ENCODE measurements at regions not wholly inside any gene's neighbourhood (a gene's known extent, or its start where the extent isn't known, plus 50 kb on each side); places are given as distances from the start of the nearest gene placed in this dataset.
A peak's percentile ranks its signal among the peaks of the same experiment; 100 is the strongest.
"Not testable (repeated sequence)": the region's sequence is repeated elsewhere in the genome, so short reads cannot be mapped to it uniquely, and the experiment has no call there.

GRCh38 chr5:87188391-87188790 is 79.3 kb upstream of the RASA1 start:
- no peak overlapping the region for H3K27ac ChIP-seq
- H3K4me1 ChIP-seq: peaks cover 6% of the 10 kb centered on the region; the same call in 1 of the 2 replicates
- no peak overlapping the region for H3K4me3 ChIP-seq
- peak in 1 of 2 experiments; percentile 36 for DNase-seq
- H3K36me3 ChIP-seq: no peaks in the 10 kb centered on the region
- no peaks in the 10 kb centered on the region for H3K27me3 ChIP-seq
- H3K9me3 ChIP-seq (replicated peaks): no peaks in the 10 kb centered on the region

DNA sequence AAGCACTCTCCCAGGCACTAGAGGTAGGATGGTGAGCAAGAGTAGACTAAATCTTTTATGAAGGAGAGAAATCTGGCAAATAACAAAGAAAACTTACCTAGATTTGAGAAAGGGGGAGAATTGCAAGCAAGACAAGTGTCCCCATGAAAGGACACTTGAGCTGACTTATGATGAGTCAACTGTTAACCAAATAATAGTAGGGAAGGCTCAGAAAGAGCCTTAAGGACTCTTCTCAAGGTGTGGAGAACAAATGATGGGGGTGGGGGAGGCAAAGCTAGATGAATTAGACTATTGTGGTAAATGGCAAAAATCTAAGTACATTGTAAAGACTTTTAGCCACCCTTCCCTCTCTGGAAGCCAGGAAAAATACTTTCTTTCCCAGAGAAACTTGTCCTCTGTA is 77.6 kb upstream of the RASA1 start:
- no peaks in the 10 kb centered on the region for H3K27me3 ChIP-seq
- H3K27ac ChIP-seq: no peak overlapping the region
- no peaks in the 10 kb centered on the region for H3K9me3 ChIP-seq (replicated peaks)
- no peak overlapping the region for H3K4me3 ChIP-seq
- H3K36me3 ChIP-seq: no peaks in the 10 kb centered on the region
- peaks cover 6% of the 10 kb centered on the region; the same call in 1 of the 2 replicates for H3K4me1 ChIP-seq
- DNase-seq: no peak

GRCh38 chr5:87190687-87191086 is 77.0 kb upstream of the RASA1 start:
- DNase-seq: no peak
- Histone ChIP-seq H3K36me3 (no peaks in the 10 kb centered on the region), H3K4me1 (peaks cover 6% of the 10 kb centered on the region; the same call in 1 of the 2 replicates), H3K9me3 (replicated peaks) (no peaks in the 10 kb centered on the region), H3K4me3 (no peak overlapping the region), H3K27me3 (no peaks in the 10 kb centered on the region), H3K27ac (no peak overlapping the region)

GRCh38 chr5:87191645-87192044 is 76.0 kb upstream of the RASA1 start:
- no peak for DNase-seq
- no peaks in the 10 kb centered on the region for H3K27me3 ChIP-seq
- H3K27ac ChIP-seq: no peak overlapping the region
- no peaks in the 10 kb centered on the region for H3K36me3 ChIP-seq
- H3K9me3 ChIP-seq (replicated peaks): no peaks in the 10 kb centered on the region
- peaks cover 6% of the 10 kb centered on the region; the same call in 1 of the 2 replicates for H3K4me1 ChIP-seq
- no peak overlapping the region for H3K4me3 ChIP-seq

- Histone ChIP-seq H3K9me3 (replicated peaks) (no peaks in the 10 kb centered on the region; the same call in 1 of the 2 replicates), H3K4me1 (no peaks in the 10 kb centered on the region), H3K36me3 (no peaks in the 10 kb centered on the region), H3K27me3 (no peaks in the 10 kb centered on the region), H3K4me3 (no peak overlapping the region), H3K27ac (no peak overlapping the region)
- no peak for DNase-seq
Measured at GRCh38 chr5:87195104-87195591, 72.5 kb upstream of the RASA1 start.

GRCh38 chr5:87195616-87196015 is 72.1 kb upstream of the RASA1 start:
- Histone ChIP-seq H3K27me3 (no peaks in the 10 kb centered on the region), H3K9me3 (replicated peaks) (no peaks in the 10 kb centered on the region; the same call in 1 of the 2 replicates), H3K4me3 (no peak overlapping the region), H3K27ac (no peak overlapping the region), H3K4me1 (no peaks in the 10 kb centered on the region), H3K36me3 (no peaks in the 10 kb centered on the region)
- DNase-seq: no peak

DNA sequence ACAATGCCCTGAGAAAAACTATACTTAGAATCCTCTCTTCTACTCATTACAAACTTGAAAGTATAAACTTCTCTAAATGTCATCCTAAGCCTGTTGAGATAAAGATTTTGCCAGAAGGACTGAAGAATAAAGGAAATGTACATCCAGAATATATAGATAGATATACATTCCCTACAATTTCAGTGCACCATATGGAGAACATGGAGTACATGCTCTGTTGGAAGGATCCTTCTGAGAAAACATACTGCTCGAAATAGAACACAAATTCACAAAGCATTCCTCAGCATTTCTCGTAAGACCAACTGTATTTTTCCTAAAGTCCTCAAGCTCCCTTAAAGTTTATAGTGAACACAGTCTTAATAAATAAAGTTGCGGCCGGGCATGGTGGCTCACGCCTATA is 69.7 kb upstream of the RASA1 start:
- Histone ChIP-seq H3K4me1 (no peaks in the 10 kb centered on the region), H3K4me3 (no peak overlapping the region), H3K9me3 (replicated peaks) (no peaks in the 10 kb centered on the region; the same call in 1 of the 2 replicates), H3K27me3 (no peaks in the 10 kb centered on the region), H3K27ac (no peak overlapping the region), H3K36me3 (no peaks in the 10 kb centered on the region)
- no peak for DNase-seq

GRCh38 chr5:87199246-87199645 is 68.4 kb upstream of the RASA1 start:
- H3K9me3 ChIP-seq (replicated peaks): not testable (repeated sequence)

GRCh38 chr5:87199704-87200103 is 68.0 kb upstream of the RASA1 start:
- H3K27ac ChIP-seq; H3K9me3 ChIP-seq (replicated peaks): not testable (repeated sequence)

More at GRCh38 chr5:87199246-87199645, 68.4 kb upstream of the RASA1 start:
- not testable (repeated sequence) for H3K4me3 ChIP-seq, DNase-seq, H3K27ac ChIP-seq, H3K27me3 ChIP-seq, H3K4me1 ChIP-seq, H3K36me3 ChIP-seq

GRCh38 chr5:87210076-87210475 is 57.6 kb upstream of the RASA1 start:
- Histone ChIP-seq H3K4me1 (peaks cover 3% of the 10 kb centered on the region; the same call in 1 of the 2 replicates), H3K27ac (no peak overlapping the region), H3K4me3 (no peak overlapping the region), H3K9me3 (replicated peaks) (no peaks in the 10 kb centered on the region), H3K27me3 (peaks cover 2% of the 10 kb centered on the region; the same call in 1 of the 2 replicates), H3K36me3 (no peaks in the 10 kb centered on the region)
- DNase-seq: no peak

More at GRCh38 chr5:87199704-87200103, 68.0 kb upstream of the RASA1 start:
- not testable (repeated sequence) for H3K4me1 ChIP-seq, H3K36me3 ChIP-seq, H3K4me3 ChIP-seq, DNase-seq, H3K27me3 ChIP-seq

DNA sequence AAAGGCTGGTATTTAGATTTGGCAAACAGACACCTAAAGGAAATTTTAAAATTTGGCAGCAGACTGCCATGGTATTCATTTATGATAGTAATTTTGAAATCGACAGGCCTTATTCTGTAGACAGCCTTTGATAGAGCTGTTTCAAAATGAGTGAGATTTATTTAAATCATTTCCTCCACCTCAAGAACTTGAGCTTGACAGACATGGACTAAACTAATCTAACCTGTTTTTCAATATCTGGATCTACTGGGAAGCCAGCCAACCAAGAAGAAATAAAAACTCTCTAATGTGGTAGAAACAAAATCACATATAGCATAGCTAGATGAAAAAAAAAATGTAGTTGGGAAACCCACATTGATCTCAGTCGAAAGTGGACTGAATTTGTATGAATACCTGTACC is 56.9 kb upstream of the RASA1 start:
- no peak overlapping the region for H3K4me3 ChIP-seq
- no peak overlapping the region for H3K27ac ChIP-seq
- H3K9me3 ChIP-seq (replicated peaks): no peaks in the 10 kb centered on the region; the same call in 1 of the 2 replicates
- H3K27me3 ChIP-seq: peaks cover 2% of the 10 kb centered on the region; the same call in 1 of the 2 replicates
- no peaks in the 10 kb centered on the region for H3K36me3 ChIP-seq
- H3K4me1 ChIP-seq: peaks cover 3% of the 10 kb centered on the region; the same call in 1 of the 2 replicates
- DNase-seq: no peak

DNA sequence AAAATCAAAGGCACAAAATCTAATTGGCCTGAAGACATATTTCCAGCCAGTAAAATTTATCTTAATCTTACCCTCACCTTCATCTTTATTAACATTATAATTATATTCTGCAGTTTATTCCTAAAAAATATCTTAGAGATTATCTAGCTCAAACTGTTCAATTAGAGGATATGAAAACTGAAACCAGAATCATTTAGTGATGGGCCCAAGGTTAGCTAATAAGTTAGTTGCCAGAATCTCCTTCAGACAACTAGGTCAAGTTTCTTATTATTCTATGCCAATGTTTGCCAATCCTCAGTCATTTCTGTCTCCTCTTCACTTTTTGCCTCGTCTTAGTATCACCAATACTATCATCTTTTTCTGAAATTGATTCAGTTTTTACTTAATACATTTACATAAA is 56.0 kb upstream of the RASA1 start:
- Histone ChIP-seq H3K27ac (no peak overlapping the region), H3K36me3 (no peaks in the 10 kb centered on the region), H3K27me3 (peaks cover 2% of the 10 kb centered on the region; the same call in 1 of the 2 replicates), H3K4me1 (peaks cover 3% of the 10 kb centered on the region; the same call in 1 of the 2 replicates), H3K9me3 (replicated peaks) (no peaks in the 10 kb centered on the region; the same call in 1 of the 2 replicates), H3K4me3 (no peak overlapping the region)
- DNase-seq: no peak

- not testable (repeated sequence) for H3K4me1 ChIP-seq; H3K27ac ChIP-seq; H3K9me3 ChIP-seq (replicated peaks); H3K4me3 ChIP-seq; H3K27me3 ChIP-seq; DNase-seq; H3K36me3 ChIP-seq
Measured at GRCh38 chr5:87212183-87212582, 55.5 kb upstream of the RASA1 start.

GRCh38 chr5:87217480-87217879 is 50.2 kb upstream of the RASA1 start:
- not testable (repeated sequence) for H3K9me3 ChIP-seq (replicated peaks); DNase-seq; H3K4me1 ChIP-seq; H3K4me3 ChIP-seq; H3K27me3 ChIP-seq; H3K36me3 ChIP-seq; H3K27ac ChIP-seq

Measured in SJCRH30 (cell line).